Activated CD4-positive, alpha-beta T cell treated with anti-CD3 and anti-CD28 coated beads, Interleukin-2, Interleukin-4, amounts not matched to agents 100 ng/mL and 50 ng/mL, durations not matched to agents 16 hours and 8 hours (primary cell): ENCODE measurements at regions not wholly inside any gene's neighbourhood (a gene's known extent, or its start where the extent isn't known, plus 50 kb on each side); places are given as distances from the start of the nearest gene placed in this dataset.
"Not testable (repeated sequence)": the region's sequence is repeated elsewhere in the genome, so short reads cannot be mapped to it uniquely, and the experiment has no call there.

Source experiments
- DNase-seq: peaks from one replicate; pipeline ENCODE4 v3.0.0-alpha.2; 2020; ENCODE audit warnings: low spot score

DNA sequence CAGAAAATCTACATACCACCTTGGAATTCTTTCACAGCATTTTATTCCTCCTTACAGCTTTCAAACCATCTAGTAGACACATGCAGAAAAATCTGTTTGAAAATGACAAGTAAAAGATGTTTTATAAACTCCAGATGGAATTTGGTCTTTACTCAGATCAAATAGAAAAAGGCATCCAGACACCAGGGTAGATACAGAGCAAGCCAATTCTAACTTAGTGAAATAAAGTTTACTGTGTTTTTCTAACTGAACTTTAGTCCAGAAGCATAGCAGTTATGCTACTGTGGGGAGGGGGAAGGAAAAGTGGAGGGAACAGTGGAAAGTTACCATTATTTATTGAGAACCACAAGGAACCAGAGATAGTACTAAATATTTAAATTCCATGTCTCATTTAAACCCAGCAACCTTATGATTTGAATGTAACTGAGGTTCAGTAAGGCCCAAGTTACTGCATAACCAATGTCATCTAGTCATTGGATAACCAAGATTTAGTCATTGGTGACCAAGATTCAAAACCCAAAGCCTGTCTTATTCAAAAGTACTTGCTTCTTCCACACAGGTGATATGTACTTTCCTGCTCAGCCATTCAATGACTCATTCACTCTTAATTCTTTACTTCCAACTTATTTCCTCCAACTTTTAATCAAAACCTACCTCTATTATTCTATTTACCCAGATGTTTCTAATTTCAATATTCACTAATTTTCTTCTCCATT lies 57.7 kb downstream of the RAD51AP2 start:
- no peak for DNase-seq

GRCh38 chr2:17455343-17455742 lies 62.9 kb downstream of the RAD51AP2 start:
- DNase-seq, result no peak

DNA sequence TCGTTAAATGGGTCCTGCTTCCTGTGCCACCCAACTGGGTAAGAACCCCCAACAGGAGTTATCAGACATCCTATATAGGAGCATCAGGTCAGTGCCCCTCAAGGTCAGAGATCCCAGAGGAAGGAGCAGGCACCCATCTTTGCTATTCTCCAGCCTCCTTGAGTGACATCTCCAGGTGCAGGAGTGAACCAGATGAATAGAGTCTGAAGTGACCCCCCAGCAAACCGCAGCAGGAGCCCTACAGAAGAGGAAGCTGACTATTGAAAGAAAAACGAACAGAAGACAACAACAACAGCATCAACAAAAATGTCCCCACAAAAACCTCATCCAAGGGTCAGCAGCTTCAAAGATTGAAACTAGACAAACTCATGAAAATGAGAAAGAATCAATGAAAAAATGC lies 72.0 kb downstream of the RAD51AP2 start:
- DNase-seq, result not testable (repeated sequence)

DNA sequence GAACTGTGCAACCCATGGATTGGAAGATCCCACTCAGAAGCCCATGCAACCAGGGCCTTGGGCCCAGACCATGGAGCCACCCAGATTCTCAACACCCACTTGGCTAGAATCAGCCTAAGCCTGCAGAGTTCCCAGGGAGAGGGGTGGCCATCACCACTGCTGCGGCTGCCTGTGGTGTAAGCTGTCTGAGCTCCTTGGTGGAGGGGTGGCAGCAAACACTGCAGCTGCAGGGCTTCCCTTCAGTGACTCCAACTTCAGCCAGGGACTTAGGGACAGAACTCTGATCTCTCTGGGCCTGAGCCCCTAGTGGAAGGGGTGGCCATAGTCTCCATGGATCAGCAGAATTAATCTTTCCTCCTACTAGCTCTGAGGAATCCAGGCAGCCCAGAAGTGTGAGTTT lies 72.5 kb downstream of the RAD51AP2 start:
- DNase-seq, result no peak

GRCh38 chr2:17442334-17442733 lies 75.9 kb downstream of the RAD51AP2 start:
- no peak for DNase-seq

- no peak for DNase-seq
Measured at GRCh38 chr2:17441790-17442189, 76.5 kb downstream of the RAD51AP2 start.

DNA sequence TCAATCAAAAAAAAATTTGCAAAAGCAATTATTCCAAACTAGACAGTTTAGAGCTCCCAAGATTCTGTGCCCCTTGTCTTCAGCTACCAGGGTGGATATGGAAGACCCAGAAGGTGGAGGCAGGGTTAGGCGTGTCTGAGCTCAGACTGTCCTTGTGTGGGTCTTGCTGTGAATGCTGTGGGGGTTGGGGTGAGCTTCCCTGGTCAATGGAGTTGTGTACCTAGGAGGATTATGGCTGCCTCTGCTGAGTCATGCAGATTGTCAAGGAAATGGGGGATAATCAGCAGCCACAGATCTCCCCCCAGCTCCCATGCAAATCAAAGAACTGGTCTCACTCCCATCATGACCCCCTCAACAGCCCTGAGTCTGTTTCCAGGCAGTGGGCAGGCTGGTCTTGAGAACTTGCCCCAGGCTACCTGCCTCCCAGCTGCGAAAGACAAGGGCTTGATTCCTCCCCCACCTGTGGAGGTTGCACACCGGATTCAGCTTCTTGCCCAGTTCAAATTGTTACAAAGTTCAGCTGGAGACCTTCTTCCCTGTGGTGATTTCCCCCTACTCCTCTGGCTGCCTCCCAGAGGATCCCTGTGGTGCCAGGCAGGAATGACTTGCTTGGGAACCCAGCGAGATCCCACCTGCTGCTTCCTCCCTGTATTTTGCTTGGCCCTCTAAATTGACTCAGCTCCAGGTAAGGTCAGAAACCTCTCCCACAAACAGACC lies 77.0 kb downstream of the RAD51AP2 start:
- DNase-seq, result no peak

- DNase-seq, result no peak
Measured at GRCh38 chr2:17430326-17430725, 87.9 kb downstream of the RAD51AP2 start.

DNA sequence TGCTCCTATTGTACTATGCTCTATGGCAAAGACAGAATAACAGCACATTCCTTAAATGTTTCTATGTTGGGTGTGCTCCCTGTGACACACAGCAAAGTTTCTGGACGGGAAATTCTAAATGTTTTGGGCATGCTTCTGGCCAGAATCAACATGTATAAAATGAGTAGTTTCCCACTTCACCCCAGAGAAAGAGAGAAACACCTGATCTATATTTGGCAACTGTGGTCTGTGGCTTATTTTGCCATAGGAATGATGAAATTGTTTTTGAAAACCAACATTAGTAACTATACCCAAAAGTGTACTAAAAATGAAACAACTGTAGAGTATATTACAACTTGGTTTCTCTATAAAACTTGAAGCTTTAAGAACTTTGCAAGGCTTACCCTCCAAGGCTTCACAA lies 89.1 kb downstream of the RAD51AP2 start:
- DNase-seq, result no peak

GRCh38 chr2:17427401-17427800 lies 90.8 kb downstream of the RAD51AP2 start:
- no peak for DNase-seq

DNA sequence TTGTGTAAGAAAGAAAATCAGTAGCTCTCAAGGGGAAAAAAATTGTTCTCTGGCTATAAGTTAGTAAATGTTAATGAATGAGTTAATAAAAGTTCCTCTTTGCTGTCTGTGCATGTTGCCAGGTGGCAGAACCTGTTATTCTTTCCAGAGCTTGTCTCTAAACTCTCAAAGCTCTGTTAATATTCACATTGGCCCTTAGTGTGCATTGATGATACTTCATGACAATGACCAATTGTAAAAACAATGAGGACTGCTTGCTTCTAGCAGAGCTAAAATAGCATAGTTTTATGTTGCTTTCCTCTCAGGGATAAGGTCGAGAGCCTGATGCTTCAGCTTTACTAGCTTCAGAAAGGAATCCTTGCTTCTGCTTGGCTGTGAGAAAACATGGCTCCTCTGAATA lies 91.5 kb downstream of the RAD51AP2 start:
- DNase-seq, result no peak

GRCh38 chr2:17422061-17422460 lies 96.2 kb downstream of the RAD51AP2 start:
- no peak for DNase-seq

DNA sequence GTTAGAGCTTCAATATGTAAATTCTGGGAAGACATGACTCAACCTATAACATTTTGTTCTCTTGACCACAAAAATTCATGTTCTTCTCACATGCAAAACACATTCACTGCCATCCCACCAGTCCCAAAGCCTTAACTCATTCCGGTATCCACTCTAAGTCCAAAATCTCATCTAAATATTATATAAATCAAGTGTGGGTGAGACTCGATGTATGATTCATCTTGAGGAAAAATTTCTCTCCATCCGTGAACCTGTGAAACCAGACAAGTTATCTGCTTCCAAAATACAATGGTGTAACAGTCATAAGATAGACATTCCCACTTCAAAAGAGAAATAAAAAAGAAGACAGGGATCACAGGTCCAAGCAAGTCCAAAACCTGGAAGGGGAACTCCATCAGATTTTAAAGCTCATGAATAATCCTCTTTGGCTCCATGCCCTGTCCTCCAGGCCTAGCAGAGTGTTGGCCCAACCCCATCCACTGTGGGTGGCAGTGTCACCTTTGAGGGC lies 101.3 kb downstream of the RAD51AP2 start:
- DNase-seq, result no peak

- DNase-seq, result no peak
Measured at GRCh38 chr2:17413036-17413435, 105.2 kb downstream of the RAD51AP2 start.

DNA sequence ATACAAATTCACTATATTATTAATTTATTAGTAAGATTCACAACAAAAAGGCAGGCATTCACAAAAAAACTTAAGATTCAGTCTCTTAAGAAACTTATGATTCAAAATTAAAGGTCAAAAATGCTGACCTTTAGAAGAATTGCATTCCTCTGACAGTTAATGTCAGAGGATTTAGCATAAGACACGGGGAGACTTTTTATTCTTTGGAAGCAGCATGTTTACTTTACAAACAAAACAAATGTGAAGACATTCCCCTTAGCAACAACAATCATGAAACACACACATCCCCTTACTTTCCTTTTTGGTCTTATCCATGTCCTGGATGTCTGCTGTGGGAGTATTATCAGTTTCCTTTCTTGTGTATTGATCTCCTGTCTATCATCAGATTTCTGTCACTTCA lies 117.1 kb downstream of the RAD51AP2 start:
- DNase-seq, result no peak

DNA sequence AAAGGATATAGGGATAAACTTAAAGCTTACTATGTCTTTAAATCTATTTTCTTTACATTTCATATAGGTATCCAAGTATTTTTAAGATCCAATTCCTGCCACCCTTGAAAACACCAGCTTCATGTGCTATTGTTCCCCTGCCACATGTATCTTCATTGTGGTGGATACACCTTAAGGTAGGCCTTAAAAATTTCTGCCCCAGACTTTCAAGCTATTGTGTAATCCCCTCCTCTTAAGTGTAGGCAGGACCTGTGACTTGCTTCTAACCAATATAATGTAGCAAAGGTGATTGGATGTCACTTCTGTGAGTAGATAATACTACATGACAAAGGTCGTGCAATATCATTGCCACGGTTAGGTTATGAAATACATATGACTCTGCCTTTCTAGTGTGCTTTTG lies 119.5 kb downstream of the RAD51AP2 start:
- no peak for DNase-seq

DNA sequence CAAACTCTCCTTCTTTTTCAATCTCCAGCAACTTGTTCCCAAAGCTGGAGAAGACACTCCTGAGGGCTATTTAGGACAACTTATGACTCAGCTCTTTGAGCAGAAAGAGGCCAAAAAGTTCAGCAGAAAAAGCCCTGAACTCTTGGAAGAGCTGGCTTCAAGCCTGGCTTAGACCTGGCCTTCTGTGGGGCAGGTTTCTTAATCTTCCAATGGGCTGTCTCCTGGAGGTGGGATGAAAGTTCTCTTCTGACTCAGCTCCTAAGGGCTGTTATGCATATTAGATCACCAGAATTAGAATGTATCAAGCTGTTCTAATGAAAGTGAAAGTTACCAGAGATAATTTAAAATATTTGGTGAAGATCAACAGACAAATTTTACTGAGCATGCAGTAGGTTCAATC lies 129.4 kb downstream of the RAD51AP2 start:
- no peak for DNase-seq

DNA sequence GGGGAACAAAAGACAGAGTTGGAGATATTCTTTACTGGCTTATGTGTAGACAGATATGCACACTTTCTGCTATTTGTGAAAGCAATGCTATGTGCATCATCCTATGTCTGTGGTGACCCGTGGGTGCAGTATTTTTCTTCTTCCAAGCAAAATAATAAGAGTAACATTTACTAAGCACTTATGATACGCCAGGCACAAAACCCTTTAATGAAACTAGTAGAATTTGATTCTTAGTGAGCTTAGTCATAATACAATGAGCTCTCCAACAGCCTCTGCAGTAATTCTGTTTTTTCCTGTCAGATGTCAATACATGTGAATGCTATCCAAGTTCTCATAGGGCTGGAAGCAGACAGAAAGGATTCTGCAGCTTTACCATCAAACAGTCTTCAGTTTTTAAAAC lies 130.6 kb downstream of the RAD51AP2 start:
- DNase-seq, result no peak

GRCh38 chr2:17386771-17387170 lies 131.5 kb downstream of the RAD51AP2 start:
- DNase-seq, result no peak

DNA sequence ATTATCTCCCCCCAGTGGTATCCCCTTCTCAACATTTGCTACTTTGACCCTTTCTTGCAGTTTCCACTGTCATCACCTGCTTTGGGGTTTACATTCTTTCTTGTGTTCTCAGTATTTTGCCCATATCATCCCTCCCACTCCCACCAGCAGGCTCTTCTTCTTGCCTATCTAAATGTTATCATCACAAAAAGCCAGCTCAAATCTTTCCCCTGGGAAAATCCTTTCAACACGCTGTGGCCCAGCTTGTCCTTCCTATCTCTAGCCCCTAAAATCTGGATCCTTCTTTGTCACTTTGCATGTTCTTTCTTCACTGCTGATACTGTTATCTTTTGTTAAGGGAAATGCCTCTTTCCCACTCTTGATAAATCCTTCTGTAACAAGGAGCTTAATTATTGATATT lies 138.2 kb downstream of the RAD51AP2 start:
- no peak for DNase-seq

GRCh38 chr2:17375262-17375661 lies 143.0 kb downstream of the RAD51AP2 start:
- no peak for DNase-seq

DNA sequence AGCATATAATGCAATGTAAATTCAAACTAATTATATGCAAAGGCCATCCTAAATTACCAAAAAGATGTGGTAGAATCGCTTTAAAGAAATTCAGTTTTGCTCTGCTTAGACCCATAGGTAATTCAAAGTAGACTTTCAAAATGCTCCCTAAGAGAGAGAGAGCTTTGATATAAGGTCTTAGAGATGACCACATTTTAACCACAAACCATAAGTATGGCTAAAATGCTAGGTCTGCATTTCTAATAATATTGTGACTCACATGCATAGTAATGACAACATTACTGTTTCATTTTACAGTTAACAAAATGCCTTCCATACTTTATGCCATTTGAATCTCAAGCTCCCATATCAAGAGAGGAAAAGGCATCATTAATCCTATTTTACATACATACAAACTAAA lies 144.5 kb downstream of the RAD51AP2 start:
- DNase-seq, result no peak

GRCh38 chr2:17373041-17373440 lies 145.2 kb downstream of the RAD51AP2 start:
- DNase-seq, result no peak

DNA sequence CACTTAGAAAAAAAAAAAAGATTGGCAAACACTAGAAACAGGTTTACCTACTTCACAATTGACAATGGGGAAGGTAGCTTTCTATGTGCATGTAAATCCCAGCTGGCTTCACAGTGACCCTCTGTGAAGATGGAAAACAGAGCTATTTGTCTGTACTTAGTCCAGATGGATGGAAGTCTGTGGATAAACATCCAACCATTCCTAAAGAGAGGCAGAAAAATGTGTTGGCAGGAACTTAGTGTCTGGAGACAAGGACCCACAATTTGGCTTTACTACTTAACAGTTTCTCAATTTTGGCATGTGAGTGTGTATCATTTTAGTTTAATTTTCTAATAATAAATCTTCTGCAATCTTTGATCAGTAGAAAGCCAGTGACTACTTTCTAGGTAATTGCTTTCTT lies 154.4 kb downstream of the RAD51AP2 start:
- no peak for DNase-seq
